Mesenchymal stem cell (in vitro differentiated cells and primary cell): ENCODE measurements at regions not wholly inside any gene's neighbourhood (a gene's known extent, or its start where the extent isn't known, plus 50 kb on each side); places are given as distances from the start of the nearest gene placed in this dataset.

Experiments
- DNase-seq: peaks from one replicate; pipeline ENCODE4 v3.0.0-alpha.2; 2013
- H2AFZ ChIP-seq: one replicate; pipeline ENCODE4 v1.6.1; 2013; ENCODE audit warnings: low read depth, mild to moderate bottlenecking, control low read depth, inconsistent platforms, low read length, moderate library complexity
- H2AK5ac ChIP-seq: 2 replicates; pipeline ENCODE4 v1.6.1; 2013; ENCODE audit warnings: low read length, moderate library complexity, mild to moderate bottlenecking, inconsistent platforms; ENCODE audit not compliant: severe bottlenecking
- H2BK120ac ChIP-seq: one replicate; pipeline ENCODE4 v1.6.1; 2013; ENCODE audit warnings: low read depth, mild to moderate bottlenecking, inconsistent platforms, low read length, moderate library complexity
- H2BK12ac ChIP-seq, 2 experiments: one replicate each; pipeline ENCODE4 v1.6.1; 2013; ENCODE audit warnings: inconsistent platforms in 2 of 2, low read length in 2 of 2, mild to moderate bottlenecking in 2 of 2, moderate library complexity in 2 of 2, control low read depth in 1 of 2
- H2BK15ac ChIP-seq: one replicate; pipeline ENCODE4 v1.6.1; 2013; ENCODE audit warnings: mild to moderate bottlenecking, low read depth, inconsistent platforms; ENCODE audit not compliant: poor library complexity, severe bottlenecking
- H2BK5ac ChIP-seq: 2 replicates; pipeline ENCODE4 v1.6.1; 2013; ENCODE audit warnings: low read depth, mild to moderate bottlenecking, low read length, control low read depth, inconsistent platforms; ENCODE audit not compliant: poor library complexity, severe bottlenecking
- H3K14ac ChIP-seq, 2 experiments: one replicate each; pipeline ENCODE4 v1.6.1; 2013; ENCODE audit warnings: inconsistent platforms in 2 of 2, low read length in 2 of 2, control low read depth in 1 of 2, mild to moderate bottlenecking in 1 of 2, moderate library complexity in 1 of 2
- H3K18ac ChIP-seq, 2 experiments: one replicate each; pipeline ENCODE4 v1.6.1; 2013; ENCODE audit warnings: inconsistent platforms in 2 of 2, low read length in 2 of 2, control low read depth in 1 of 2, low read depth in 1 of 2, mild to moderate bottlenecking in 1 of 2
- H3K23ac ChIP-seq, 2 experiments: one replicate each; pipeline ENCODE4 v1.6.1; 2013; ENCODE audit warnings: inconsistent platforms in 2 of 2, low read length in 2 of 2, mild to moderate bottlenecking in 2 of 2, moderate library complexity in 2 of 2, control low read depth in 1 of 2
- H3K27ac ChIP-seq: 2 replicates; pipeline ENCODE4 v1.5.1; 2013; ENCODE audit warnings: mild to moderate bottlenecking, moderate library complexity, low read length, control low read depth, inconsistent platforms; ENCODE audit not compliant: poor library complexity, severe bottlenecking
- H3K27me3 ChIP-seq, 2 experiments: 2 replicates each; pipeline versions ENCODE4 v1.6.1 to v1.7.0; 2013; ENCODE audit warnings: low read length in 2 of 2, mild to moderate bottlenecking in 2 of 2, moderate library complexity in 2 of 2, control low read depth in 1 of 2, inconsistent platforms in 1 of 2; ENCODE audit not compliant: control insufficient read depth in 1 of 2, insufficient read depth in 1 of 2
- H3K36me3 ChIP-seq, 2 experiments: 2 replicates each; pipeline versions ENCODE4 v1.6.1 to v1.7.0; 2013; ENCODE audit warnings: low read length in 2 of 2, control low read depth in 1 of 2, inconsistent platforms in 1 of 2, low read depth in 1 of 2, mild to moderate bottlenecking in 1 of 2; ENCODE audit not compliant: insufficient read depth in 2 of 2, control insufficient read depth in 1 of 2
- H3K4ac ChIP-seq, 2 experiments: one replicate each; pipeline ENCODE4 v1.6.1; 2013; ENCODE audit warnings: inconsistent platforms in 2 of 2, low read length in 2 of 2, mild to moderate bottlenecking in 2 of 2, moderate library complexity in 2 of 2, control low read depth in 1 of 2, low read depth in 1 of 2
- H3K4me1 ChIP-seq: 2 replicates; pipeline ENCODE4 v1.6.1; 2013; ENCODE audit warnings: low read depth, low read length, control low read depth; ENCODE audit not compliant: control insufficient read depth, insufficient read depth
- H3K4me2 ChIP-seq: 2 replicates; pipeline ENCODE4 v1.6.1; 2013; ENCODE audit warnings: low read length, mild to moderate bottlenecking, inconsistent platforms; ENCODE audit not compliant: poor library complexity, severe bottlenecking
- H3K4me3 ChIP-seq, 2 experiments: 2 replicates each; pipeline versions ENCODE4 v1.5.1 to v1.7.0; 2013; ENCODE audit warnings: low read length in 2 of 2, mild to moderate bottlenecking in 2 of 2, control low read depth in 1 of 2, low read depth in 1 of 2; ENCODE audit not compliant: insufficient read depth in 1 of 2
- H3K79me1 ChIP-seq: replicated peaks from 2 replicates; pipeline ENCODE4 v1.6.1; 2013; ENCODE audit warnings: mild to moderate bottlenecking, control low read depth, low read length, inconsistent platforms; ENCODE audit not compliant: poor library complexity, severe bottlenecking
- H3K9ac ChIP-seq: 2 replicates; pipeline ENCODE4 v1.7.0; 2013; ENCODE audit warnings: mild to moderate bottlenecking, low read length, moderate library complexity
- H3K9me3 ChIP-seq: 2 replicates; pipeline ENCODE4 v1.7.0; 2013; ENCODE audit warnings: mild to moderate bottlenecking, low read length; ENCODE audit not compliant: control insufficient read depth
- H4K8ac ChIP-seq: one replicate; pipeline ENCODE4 v1.6.1; 2013; ENCODE audit warnings: inconsistent platforms, mild to moderate bottlenecking, low read length, moderate library complexity
- H4K91ac ChIP-seq: one replicate; pipeline ENCODE4 v1.6.1; 2013; ENCODE audit warnings: mild to moderate bottlenecking, low read length, inconsistent platforms
- WGBS: methylation state at CpG from one replicate; pipeline ENCODE4 v1.1.7; 2013; ENCODE audit warnings: mixed read lengths; 5-methylcytosine and 5-hydroxymethylcytosine counted together

DNA sequence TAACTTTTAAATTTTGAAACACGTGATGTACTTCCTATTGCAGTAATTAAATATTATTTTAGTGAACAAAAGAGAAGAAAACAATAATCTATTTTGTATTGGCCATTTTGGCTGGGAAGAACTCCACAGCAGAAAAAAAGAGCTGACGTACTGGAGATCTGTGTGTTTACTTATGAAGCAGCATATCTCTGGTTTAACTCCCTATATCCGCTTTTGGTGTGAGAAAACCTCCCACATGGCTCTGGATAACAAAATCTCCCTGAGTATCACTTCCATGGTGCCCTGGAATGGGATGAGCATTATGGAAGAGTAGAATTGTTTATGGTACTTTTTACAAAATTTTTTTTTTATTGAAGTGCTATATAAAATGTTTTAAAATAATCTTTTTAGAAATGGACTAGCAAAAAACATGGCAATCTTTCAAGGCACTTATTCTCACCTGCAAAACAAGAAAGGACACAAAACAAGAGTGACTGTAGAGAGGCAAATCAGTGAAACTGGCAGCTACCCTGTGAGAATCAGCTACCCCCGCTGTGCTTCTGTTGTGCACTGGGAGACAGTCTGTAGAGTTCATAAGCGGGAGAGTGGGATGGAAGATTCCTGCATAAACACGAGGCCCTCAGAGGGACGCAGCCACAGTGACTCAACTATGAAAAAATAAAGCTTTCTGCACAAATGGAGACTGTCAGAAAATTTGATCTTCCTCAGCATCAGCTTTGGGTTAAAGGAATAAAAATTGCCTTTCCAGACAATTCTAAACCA, 762.2 kb upstream of the HS6ST1 start:
- Histone ChIP-seq H3K27me3 (peaks cover 0 to 17% of the 10 kb centered on the region in 2 experiments), H3K36me3 (no peaks in the 10 kb centered on the region), H3K9ac (no peak overlapping the region), H3K4me1 (no peaks in the 10 kb centered on the region), H2BK120ac (no peak overlapping the region), H2BK5ac (no peak overlapping the region), H4K8ac (no peak overlapping the region), H3K14ac (no peak overlapping the region), H3K79me1 (no peaks in the 10 kb centered on the region), H3K4ac (no peak overlapping the region), H2AFZ (no peak overlapping the region), H3K27ac (no peak overlapping the region), H3K18ac (no peak overlapping the region), H2AK5ac (no peak overlapping the region), H4K91ac (no peak overlapping the region), H2BK12ac (no peak overlapping the region), H2BK15ac (no peak overlapping the region), H3K4me2 (no peak overlapping the region), H3K23ac (no peak overlapping the region), H3K4me3 (no peak overlapping the region), H3K9me3 (no peaks in the 10 kb centered on the region)
- DNase-seq: no peak
- 54% methylated on average over 4 of the region's 7 CpGs for WGBS

DNA sequence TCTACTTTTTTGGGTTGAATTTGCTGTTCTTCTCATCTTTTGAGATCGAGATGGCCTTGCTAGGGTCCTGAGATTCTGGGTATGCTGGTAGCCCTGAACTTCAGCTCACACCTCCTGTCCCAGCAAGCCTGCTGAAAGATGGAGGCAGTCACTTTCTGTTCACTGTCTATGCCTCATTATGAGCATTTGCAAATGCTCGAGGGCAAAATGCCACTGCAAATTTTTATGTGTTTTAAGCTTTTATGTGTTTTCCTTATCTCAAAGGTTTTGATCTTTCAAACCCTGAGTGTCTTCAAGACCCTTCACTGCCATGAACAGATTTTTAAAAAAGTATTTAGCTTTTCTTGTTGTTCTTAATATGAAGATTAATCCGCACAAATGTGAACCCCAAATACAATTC, 766.7 kb upstream of the HS6ST1 start:
- DNase-seq: no peak
- WGBS: 84% methylated on average over 2 of the region's 3 CpGs
- Histone ChIP-seq H4K91ac (no peak overlapping the region), H2BK5ac (no peak overlapping the region), H3K27me3 (peaks cover 0 to 9% of the 10 kb centered on the region in 2 experiments), H2BK15ac (no peak overlapping the region), H3K23ac (no peak overlapping the region), H3K9ac (no peak overlapping the region), H3K18ac (no peak overlapping the region), H3K27ac (no peak overlapping the region), H3K9me3 (no peaks in the 10 kb centered on the region), H3K4me2 (no peak overlapping the region), H2AK5ac (no peak overlapping the region), H3K14ac (no peak overlapping the region), H3K4me1 (no peaks in the 10 kb centered on the region), H3K4me3 (no peak overlapping the region), H2BK120ac (no peak overlapping the region), H2BK12ac (no peak overlapping the region), H3K79me1 (no peaks in the 10 kb centered on the region), H2AFZ (no peak overlapping the region), H3K36me3 (no peaks in the 10 kb centered on the region), H4K8ac (no peak overlapping the region), H3K4ac (no peak overlapping the region)

DNA sequence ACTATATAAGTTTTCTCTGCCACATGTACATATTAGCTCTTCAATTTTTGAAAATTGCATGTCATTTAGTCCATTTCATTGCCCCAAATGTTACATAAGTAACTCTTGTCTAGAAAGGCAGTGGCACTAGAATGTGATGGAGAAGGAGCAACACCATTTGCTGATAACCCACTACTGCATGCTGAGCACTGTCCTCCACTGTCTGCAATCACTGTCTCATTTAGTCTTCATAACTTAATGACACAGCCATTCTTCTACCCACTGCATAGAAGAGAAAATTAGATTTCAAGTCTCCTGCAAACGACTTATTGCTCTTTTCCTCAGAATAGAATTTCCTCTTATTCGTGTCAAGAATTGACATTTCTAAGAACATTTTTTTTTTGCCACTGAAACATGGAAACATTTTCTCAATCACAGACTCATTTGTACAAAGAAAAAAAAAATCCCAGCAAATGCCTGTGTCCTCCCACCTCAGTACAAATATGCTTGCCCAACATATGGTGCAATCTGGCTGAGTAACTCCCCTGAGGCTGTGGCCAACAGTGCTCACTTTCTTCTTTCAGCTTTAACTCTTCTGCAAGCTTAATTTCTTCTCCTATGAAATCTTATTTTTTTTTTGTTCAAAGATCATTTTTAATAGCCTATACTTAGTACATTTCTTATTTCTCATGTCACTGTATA, 768.6 kb upstream of the HS6ST1 start:
- no peak overlapping the region for H4K8ac ChIP-seq
- no peak overlapping the region for H2AK5ac ChIP-seq
- H3K4ac ChIP-seq: no peak overlapping the region
- no peak overlapping the region for H3K14ac ChIP-seq
- no peak overlapping the region for H3K9ac ChIP-seq
- no peak overlapping the region for H3K27ac ChIP-seq
- no peak overlapping the region for H3K23ac ChIP-seq
- peak; percentile 17 for DNase-seq
- no peak overlapping the region for H2BK12ac ChIP-seq
- no peaks in the 10 kb centered on the region for H3K79me1 ChIP-seq
- H4K91ac ChIP-seq: no peak overlapping the region
- no peak overlapping the region for H3K4me2 ChIP-seq
- H3K36me3 ChIP-seq: no peaks in the 10 kb centered on the region
- no peak overlapping the region for H2BK120ac ChIP-seq
- no peak overlapping the region for H2AFZ ChIP-seq
- no peak overlapping the region for H3K18ac ChIP-seq
- H2BK15ac ChIP-seq: no peak overlapping the region
- H2BK5ac ChIP-seq: no peak overlapping the region
- no peak overlapping the region for H3K4me3 ChIP-seq
- no peaks in the 10 kb centered on the region for H3K4me1 ChIP-seq
- H3K27me3 ChIP-seq: peaks cover 0 to 9% of the 10 kb centered on the region in 2 experiments
- no peaks in the 10 kb centered on the region for H3K9me3 ChIP-seq
- WGBS: 69% methylated on average over 2 of the region's 2 CpGs

DNA sequence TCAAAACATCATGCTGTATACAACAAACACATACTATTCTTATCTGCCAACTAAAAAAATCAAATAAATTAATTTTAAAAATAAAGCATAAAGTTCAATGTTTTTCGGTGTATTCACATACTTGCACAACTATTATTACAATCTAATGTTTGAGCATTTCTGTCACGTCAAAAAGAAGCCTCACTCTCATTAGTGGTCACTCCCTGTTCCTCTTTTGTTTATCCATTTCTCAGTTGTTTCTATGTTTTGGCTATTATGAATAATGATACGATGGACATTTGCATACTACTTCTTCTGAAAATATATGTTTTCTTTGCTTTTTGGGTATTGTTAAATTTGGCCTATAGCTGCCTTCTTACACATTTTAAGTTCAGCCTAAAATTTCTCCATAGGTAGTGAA, 773.0 kb upstream of the HS6ST1 start:
- Histone ChIP-seq H2BK12ac (no peak overlapping the region), H3K4me1 (no peaks in the 10 kb centered on the region), H3K79me1 (no peaks in the 10 kb centered on the region), H2BK120ac (no peak overlapping the region), H3K4ac (no peak overlapping the region), H2BK5ac (no peak overlapping the region), H3K23ac (no peak overlapping the region), H3K27me3 (peaks cover 0 to 9% of the 10 kb centered on the region in 2 experiments), H3K14ac (no peak overlapping the region), H3K4me2 (no peak overlapping the region), H4K8ac (no peak overlapping the region), H3K9me3 (no peaks in the 10 kb centered on the region), H3K4me3 (no peak overlapping the region), H2AK5ac (no peak overlapping the region), H4K91ac (no peak overlapping the region), H3K18ac (no peak overlapping the region), H3K36me3 (no peaks in the 10 kb centered on the region), H2BK15ac (no peak overlapping the region), H2AFZ (no peak overlapping the region), H3K27ac (no peak overlapping the region), H3K9ac (no peak overlapping the region)
- no peak for DNase-seq
- no CpG with 5 or more reads among the region's 3 CpGs for WGBS
